ENCODE measurements at regions not wholly inside any gene's neighbourhood (a gene's known extent, or its start where the extent isn't known, plus 50 kb on each side); places are given as distances from the start of the nearest gene placed in this dataset.

DNA sequence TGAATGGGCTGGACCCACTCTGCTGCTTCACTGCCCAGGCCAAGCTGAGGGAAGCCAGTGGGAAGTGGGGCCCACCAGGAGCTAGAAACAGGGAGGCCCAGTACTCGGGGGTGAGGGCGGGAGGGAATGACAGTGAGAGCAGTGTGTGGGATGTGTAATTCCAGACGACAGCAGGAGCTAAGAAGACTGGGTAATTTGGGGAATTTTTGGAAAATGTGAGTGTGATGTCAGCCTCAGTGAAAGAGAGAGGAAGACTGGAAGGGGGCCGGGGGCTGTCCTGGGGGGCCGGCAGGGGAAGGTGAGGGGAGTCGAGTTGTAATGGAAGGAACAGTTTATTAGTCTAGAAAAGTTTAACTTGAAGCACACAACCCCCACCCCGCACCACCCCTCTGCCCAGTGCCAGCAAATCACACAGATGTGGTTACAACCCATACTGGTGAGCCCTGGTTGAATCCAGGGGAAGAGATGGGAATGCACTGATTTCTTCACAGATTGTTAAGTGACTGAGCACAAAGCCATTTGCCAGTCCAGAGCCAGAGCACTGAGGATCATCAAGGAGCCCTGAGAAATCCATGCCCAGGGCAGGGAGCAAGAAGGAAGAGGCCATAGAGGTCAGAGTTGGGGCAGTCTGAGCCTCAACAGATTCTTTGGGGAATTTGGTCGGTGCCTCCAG lies 76.7 kb upstream of the PKDCC start:
- TF ChIP-seq POLR2A (IDR thresholded peaks at IDR 0.05), result no peak
- TF ChIP-seq, protein P1, sequence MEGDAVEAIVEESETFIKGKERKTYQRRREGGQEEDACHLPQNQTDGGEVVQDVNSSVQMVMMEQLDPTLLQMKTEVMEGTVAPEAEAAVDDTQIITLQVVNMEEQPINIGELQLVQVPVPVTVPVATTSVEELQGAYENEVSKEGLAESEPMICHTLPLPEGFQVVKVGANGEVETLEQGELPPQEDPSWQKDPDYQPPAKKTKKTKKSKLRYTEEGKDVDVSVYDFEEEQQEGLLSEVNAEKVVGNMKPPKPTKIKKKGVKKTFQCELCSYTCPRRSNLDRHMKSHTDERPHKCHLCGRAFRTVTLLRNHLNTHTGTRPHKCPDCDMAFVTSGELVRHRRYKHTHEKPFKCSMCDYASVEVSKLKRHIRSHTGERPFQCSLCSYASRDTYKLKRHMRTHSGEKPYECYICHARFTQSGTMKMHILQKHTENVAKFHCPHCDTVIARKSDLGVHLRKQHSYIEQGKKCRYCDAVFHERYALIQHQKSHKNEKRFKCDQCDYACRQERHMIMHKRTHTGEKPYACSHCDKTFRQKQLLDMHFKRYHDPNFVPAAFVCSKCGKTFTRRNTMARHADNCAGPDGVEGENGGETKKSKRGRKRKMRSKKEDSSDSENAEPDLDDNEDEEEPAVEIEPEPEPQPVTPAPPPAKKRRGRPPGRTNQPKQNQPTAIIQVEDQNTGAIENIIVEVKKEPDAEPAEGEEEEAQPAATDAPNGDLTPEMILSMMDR (IDR thresholded peaks at IDR 0.05), result no peak

Measured in uterus (tissue), 2 donors.